ENCODE measurements at regions not wholly inside any gene's neighbourhood (a gene's known extent, or its start where the extent isn't known, plus 50 kb on each side); places are given as distances from the start of the nearest gene placed in this dataset.
"Not testable (repeated sequence)": the region's sequence is repeated elsewhere in the genome, so short reads cannot be mapped to it uniquely, and the experiment has no call there.

DNA sequence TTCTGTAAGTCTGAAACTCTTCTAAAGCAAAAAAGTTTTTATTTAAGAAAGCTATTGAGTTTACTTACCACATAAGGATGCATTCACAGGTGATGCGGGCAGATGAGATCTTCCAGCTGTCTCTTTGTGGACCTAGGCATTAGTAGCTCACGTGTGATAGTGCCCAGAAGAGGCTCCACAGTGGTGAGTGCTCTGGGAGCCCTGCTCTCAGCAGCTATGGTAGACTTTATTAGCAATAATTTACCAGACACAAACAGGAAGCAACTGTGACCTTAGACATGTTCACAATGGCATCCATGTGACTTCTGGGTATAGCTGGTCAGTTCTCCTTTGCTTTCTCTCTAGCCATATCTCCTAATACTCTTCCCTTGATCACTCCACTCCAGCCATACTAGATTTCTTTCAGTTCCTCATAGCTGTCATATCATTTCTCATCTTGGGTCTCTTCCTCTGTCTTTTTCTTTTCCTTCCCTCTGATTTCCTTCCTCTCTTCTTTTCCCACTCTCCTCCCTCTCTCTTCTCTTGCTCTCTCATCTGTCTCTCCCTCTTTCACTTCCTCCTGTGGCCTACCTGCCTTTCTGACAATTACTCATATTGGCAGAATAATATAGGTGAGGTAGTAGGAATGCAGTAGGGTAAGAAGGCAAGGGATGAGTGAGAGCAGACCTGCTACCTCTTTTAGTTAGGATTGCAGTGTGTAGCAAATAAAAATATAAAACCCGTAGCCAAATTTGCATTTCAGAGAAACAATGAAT, 75.2 kb upstream of the SCAF11 start:
- Histone ChIP-seq H3K4me1 (no peaks in the 10 kb centered on the region), H3K9me3 (no peaks in the 10 kb centered on the region), H3K27ac (no peak overlapping the region), H3K27me3 (ENCODE audit: low read depth) (no peaks in the 10 kb centered on the region), H3K36me3 (no peaks in the 10 kb centered on the region), H3K4me3 (no peak overlapping the region)
- no peak for DNase-seq
- ATAC-seq: no peak
- intact Hi-C loops (cut with DNase I): no loop called here
- TF ChIP-seq, protein P1, sequence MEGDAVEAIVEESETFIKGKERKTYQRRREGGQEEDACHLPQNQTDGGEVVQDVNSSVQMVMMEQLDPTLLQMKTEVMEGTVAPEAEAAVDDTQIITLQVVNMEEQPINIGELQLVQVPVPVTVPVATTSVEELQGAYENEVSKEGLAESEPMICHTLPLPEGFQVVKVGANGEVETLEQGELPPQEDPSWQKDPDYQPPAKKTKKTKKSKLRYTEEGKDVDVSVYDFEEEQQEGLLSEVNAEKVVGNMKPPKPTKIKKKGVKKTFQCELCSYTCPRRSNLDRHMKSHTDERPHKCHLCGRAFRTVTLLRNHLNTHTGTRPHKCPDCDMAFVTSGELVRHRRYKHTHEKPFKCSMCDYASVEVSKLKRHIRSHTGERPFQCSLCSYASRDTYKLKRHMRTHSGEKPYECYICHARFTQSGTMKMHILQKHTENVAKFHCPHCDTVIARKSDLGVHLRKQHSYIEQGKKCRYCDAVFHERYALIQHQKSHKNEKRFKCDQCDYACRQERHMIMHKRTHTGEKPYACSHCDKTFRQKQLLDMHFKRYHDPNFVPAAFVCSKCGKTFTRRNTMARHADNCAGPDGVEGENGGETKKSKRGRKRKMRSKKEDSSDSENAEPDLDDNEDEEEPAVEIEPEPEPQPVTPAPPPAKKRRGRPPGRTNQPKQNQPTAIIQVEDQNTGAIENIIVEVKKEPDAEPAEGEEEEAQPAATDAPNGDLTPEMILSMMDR (IDR thresholded peaks at IDR 0.05): no peak

DNA sequence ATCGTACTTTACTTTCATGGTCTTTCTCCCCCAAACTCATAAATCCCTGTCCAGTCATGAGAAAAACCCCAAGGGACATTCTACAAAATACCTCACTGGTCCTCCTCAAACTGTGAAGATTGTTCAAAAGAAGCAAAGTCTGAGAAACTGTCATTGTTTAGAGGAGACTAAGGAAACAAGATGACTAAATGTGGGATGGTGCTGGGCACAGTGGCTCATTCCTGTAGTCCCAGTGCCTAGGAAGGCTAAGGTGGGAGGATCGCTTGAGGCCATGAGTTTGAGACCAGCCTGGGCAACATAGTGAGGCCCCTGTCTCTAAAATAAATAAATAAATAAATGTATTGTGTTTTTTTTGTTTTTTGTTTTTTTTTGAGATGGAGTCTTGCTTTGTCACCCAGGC, 74.2 kb upstream of the SCAF11 start:
- Histone ChIP-seq H3K27me3 (ENCODE audit: low read depth) (no peaks in the 10 kb centered on the region), H3K4me3 (no peak overlapping the region), H3K4me1 (no peaks in the 10 kb centered on the region), H3K36me3 (no peaks in the 10 kb centered on the region), H3K9me3 (peaks cover 4% of the 10 kb centered on the region), H3K27ac (no peak overlapping the region)
- TF ChIP-seq, protein P1 (IDR thresholded peaks at IDR 0.05): no peak
- intact Hi-C loops (cut with DNase I): no loop called here
- DNase-seq: no peak
- ATAC-seq: no peak

DNA sequence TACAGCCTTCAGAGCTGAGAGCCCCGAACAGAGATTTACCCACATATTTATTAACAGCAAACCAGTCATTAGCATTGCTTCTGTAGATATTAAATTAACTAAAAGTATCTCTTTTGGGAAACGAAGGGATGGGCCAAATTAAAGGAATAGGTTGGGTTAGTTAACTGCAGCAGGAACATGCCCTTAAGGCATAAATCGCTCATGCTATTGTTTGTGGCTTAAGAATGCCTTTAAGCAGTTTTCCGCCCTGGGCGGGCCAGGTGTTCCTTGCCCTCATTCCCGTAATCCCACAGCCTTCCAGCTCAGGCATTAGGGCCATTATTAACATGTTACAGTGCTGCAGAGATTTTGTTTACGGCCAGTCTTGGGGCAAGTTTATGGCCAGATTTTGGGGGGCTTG, 68.3 kb upstream of the SCAF11 start:
- H3K27me3 ChIP-seq (ENCODE audit: low read depth); DNase-seq; intact Hi-C loops (cut with DNase I); H3K36me3 ChIP-seq; H3K27ac ChIP-seq; ATAC-seq; H3K4me3 ChIP-seq; H3K4me1 ChIP-seq: not testable (repeated sequence)
- peaks cover 23% of the 10 kb centered on the region for H3K9me3 ChIP-seq

DNA sequence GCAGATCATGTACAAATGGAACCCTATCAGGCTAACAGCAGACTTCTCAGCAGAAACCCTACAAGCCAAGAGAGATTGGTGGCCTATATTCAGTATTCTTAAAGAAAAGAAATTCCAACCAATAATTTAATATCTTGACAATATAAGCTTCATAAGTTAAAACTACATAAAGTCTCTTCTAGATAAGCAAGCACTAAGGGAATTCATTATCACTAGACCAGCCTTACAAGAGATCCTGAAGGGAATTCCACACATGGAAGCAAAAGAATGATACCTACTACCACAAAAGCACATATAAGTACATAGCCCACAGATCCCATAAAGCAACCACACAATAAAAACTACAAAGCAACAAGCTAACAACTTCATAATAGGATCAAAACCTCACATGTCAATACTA, 60.4 kb upstream of the SCAF11 start:
- ATAC-seq: no peak
- intact Hi-C loops (cut with DNase I): no loop called here
- H3K27me3 ChIP-seq (ENCODE audit: low read depth): no peaks in the 10 kb centered on the region
- no peak for DNase-seq
- no peak overlapping the region for H3K27ac ChIP-seq
- H3K9me3 ChIP-seq: peaks cover 41% of the 10 kb centered on the region
- H3K36me3 ChIP-seq: no peaks in the 10 kb centered on the region
- TF ChIP-seq, protein P1 (IDR thresholded peaks at IDR 0.05): no peak
- H3K4me3 ChIP-seq: no peak overlapping the region
- no peaks in the 10 kb centered on the region for H3K4me1 ChIP-seq

DNA sequence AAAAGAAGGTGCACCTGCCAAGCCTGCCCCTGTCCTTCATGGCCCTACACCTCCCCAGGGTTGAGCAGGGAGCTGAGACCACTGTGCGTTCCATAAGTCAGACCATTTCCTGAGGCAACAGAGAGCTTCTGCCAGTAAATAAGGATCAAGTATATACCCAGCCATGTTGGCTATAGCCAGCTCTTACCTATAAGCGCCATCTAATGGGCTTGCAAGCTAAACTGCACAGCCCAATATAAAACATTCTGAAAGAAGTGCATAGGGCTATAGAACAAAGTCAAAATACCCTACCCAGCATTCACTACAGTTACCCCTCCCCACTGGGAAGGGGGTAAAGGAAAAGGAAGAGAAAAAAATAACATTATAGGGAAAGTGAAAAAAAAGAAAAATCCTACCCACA, 59.3 kb upstream of the SCAF11 start:
- Histone ChIP-seq H3K4me3 (no peak overlapping the region), H3K27ac (no peak overlapping the region), H3K4me1 (no peaks in the 10 kb centered on the region), H3K36me3 (no peaks in the 10 kb centered on the region), H3K27me3 (ENCODE audit: low read depth) (no peaks in the 10 kb centered on the region), H3K9me3 (peaks cover 41% of the 10 kb centered on the region)
- ATAC-seq: no peak
- TF ChIP-seq, protein P1 (IDR thresholded peaks at IDR 0.05): no peak
- DNase-seq: no peak
- intact Hi-C loops (cut with DNase I): no loop called here

DNA sequence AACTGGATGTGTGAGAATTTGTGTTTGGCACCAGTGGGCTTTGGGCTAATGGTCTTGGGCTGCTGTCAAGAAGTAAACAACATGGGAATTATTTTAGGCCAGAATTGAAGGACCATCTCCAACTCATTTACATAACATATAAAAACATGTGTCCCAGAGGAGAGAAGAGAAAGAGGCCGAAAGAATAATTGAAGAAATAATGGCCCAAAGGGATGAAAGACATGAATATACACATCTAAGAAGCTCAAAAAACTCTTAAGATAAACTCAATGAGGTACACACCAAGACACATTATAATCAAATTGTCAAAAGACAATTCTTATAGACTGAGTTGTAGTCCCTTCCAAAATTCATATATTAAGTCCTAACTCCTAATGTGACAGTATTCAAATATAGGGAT, 56.1 kb upstream of the SCAF11 start:
- no peak for ATAC-seq
- Histone ChIP-seq H3K27ac (no peak overlapping the region), H3K9me3 (peaks cover 41% of the 10 kb centered on the region), H3K27me3 (ENCODE audit: low read depth) (no peaks in the 10 kb centered on the region), H3K36me3 (no peaks in the 10 kb centered on the region), H3K4me1 (no peaks in the 10 kb centered on the region), H3K4me3 (no peak overlapping the region)
- TF ChIP-seq, protein P1 (IDR thresholded peaks at IDR 0.05): no peak
- intact Hi-C loops (cut with DNase I): no loop called here
- DNase-seq: no peak

Measured in lower lobe of right lung (tissue), 2 donors.